ENCODE measurements at regions not wholly inside any gene's neighbourhood (a gene's known extent, or its start where the extent isn't known, plus 50 kb on each side); places are given as distances from the start of the nearest gene placed in this dataset.

DNA sequence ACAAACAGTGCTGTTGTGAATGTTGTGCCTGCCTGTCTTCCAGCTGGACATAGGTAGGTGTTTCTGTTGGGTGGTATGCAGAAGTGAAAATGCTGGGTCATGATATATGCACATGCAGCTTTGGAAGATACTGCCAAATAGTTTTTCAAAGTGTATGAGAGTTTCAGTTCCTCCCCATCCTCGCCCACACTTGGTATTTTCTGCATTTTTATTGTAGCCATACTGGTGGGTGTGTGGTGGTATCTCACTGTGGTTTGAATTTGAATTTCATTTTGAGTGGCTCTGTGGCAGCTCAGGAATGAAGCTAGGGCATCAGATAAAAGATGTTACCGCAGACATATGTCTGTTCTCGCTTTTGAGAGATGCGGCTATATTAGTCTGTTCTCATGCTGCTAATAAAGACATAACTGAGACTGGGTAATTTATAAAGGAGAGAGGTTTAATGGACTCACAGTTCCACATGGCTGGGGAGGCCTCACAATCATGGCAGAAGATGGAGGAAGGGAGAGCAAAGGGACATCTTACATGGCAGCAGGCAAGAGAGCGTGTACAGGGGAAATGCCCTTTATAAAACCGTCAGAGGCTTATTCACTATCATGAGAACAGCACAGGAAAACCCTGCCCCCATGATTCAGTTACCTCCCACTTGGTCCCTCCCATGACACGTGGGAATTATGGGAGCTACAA is 183.1 kb downstream of the CAND1 start (continued):
- 0 out of 4 replicates have a peak, but pooled peaks of 1 of the 2 experiments have one; percentile 19 for TF ChIP-seq SRF (IDR thresholded peaks at IDR 0.05; ENCODE audit: low read depth in 2 of 2, low read length in 2 of 2)
- peak; percentile 96 for TF ChIP-seq EED (IDR thresholded peaks at IDR 0.05; ENCODE audit: low read depth)
- no peak for TF ChIP-seq POLR2AphosphoS2 (IDR thresholded peaks at IDR 0.05; ENCODE audit: low read depth, low read length)
- peak; percentile 51; the same call in 1 of the 2 replicates for TF ChIP-seq YY1 (IDR thresholded peaks at IDR 0.05; ENCODE audit: low read depth, low read length)
- TF ChIP-seq EP300 (IDR thresholded peaks at IDR 0.05; ENCODE audit: borderline replicate concordance in 1 of 2, control insufficient read depth in 1 of 2, low read depth in 2 of 2, low read length in 2 of 2) = peak; percentile 57 to 84; a peak in 3 of 4 replicates
- no peak for TF ChIP-seq HCFC1 (IDR thresholded peaks at IDR 0.05; ENCODE audit: low read length)
- TF ChIP-seq MTA3 (IDR thresholded peaks at IDR 0.05; ENCODE audit: borderline replicate concordance, low read length) = peak; percentile 99
- TF ChIP-seq, protein P1, sequence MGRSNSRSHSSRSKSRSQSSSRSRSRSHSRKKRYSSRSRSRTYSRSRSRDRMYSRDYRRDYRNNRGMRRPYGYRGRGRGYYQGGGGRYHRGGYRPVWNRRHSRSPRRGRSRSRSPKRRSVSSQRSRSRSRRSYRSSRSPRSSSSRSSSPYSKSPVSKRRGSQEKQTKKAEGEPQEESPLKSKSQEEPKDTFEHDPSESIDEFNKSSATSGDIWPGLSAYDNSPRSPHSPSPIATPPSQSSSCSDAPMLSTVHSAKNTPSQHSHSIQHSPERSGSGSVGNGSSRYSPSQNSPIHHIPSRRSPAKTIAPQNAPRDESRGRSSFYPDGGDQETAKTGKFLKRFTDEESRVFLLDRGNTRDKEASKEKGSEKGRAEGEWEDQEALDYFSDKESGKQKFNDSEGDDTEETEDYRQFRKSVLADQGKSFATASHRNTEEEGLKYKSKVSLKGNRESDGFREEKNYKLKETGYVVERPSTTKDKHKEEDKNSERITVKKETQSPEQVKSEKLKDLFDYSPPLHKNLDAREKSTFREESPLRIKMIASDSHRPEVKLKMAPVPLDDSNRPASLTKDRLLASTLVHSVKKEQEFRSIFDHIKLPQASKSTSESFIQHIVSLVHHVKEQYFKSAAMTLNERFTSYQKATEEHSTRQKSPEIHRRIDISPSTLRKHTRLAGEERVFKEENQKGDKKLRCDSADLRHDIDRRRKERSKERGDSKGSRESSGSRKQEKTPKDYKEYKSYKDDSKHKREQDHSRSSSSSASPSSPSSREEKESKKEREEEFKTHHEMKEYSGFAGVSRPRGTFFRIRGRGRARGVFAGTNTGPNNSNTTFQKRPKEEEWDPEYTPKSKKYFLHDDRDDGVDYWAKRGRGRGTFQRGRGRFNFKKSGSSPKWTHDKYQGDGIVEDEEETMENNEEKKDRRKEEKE (IDR thresholded peaks at IDR 0.05) = no peak
- no peak for TF ChIP-seq RB1 (IDR thresholded peaks at IDR 0.05; ENCODE audit: borderline replicate concordance)
- TF ChIP-seq, protein P2, sequence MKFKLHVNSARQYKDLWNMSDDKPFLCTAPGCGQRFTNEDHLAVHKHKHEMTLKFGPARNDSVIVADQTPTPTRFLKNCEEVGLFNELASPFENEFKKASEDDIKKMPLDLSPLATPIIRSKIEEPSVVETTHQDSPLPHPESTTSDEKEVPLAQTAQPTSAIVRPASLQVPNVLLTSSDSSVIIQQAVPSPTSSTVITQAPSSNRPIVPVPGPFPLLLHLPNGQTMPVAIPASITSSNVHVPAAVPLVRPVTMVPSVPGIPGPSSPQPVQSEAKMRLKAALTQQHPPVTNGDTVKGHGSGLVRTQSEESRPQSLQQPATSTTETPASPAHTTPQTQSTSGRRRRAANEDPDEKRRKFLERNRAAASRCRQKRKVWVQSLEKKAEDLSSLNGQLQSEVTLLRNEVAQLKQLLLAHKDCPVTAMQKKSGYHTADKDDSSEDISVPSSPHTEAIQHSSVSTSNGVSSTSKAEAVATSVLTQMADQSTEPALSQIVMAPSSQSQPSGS (IDR thresholded peaks at IDR 0.05; ENCODE audit: low read length) = peak; percentile 97
- no peak for TF ChIP-seq RFX5 (IDR thresholded peaks at IDR 0.05; ENCODE audit: low read depth, low read length)
- no peak for TF ChIP-seq KDM1A (IDR thresholded peaks at IDR 0.05; ENCODE audit: borderline replicate concordance)
- TF ChIP-seq CBX5 (IDR thresholded peaks at IDR 0.05; ENCODE audit: low read depth) = peak; percentile 100
- TF ChIP-seq, protein P3, sequence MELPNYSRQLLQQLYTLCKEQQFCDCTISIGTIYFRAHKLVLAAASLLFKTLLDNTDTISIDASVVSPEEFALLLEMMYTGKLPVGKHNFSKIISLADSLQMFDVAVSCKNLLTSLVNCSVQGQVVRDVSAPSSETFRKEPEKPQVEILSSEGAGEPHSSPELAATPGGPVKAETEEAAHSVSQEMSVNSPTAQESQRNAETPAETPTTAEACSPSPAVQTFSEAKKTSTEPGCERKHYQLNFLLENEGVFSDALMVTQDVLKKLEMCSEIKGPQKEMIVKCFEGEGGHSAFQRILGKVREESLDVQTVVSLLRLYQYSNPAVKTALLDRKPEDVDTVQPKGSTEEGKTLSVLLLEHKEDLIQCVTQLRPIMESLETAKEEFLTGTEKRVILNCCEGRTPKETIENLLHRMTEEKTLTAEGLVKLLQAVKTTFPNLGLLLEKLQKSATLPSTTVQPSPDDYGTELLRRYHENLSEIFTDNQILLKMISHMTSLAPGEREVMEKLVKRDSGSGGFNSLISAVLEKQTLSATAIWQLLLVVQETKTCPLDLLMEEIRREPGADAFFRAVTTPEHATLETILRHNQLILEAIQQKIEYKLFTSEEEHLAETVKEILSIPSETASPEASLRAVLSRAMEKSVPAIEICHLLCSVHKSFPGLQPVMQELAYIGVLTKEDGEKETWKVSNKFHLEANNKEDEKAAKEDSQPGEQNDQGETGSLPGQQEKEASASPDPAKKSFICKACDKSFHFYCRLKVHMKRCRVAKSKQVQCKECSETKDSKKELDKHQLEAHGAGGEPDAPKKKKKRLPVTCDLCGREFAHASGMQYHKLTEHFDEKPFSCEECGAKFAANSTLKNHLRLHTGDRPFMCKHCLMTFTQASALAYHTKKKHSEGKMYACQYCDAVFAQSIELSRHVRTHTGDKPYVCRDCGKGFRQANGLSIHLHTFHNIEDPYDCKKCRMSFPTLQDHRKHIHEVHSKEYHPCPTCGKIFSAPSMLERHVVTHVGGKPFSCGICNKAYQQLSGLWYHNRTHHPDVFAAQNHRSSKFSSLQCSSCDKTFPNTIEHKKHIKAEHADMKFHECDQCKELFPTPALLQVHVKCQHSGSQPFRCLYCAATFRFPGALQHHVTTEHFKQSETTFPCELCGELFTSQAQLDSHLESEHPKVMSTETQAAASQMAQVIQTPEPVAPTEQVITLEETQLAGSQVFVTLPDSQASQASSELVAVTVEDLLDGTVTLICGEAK (IDR thresholded peaks at IDR 0.05; ENCODE audit: borderline replicate concordance) = peak; percentile 53
- TF ChIP-seq RCOR1 (conservative IDR thresholded peaks at IDR 0.05; ENCODE audit: low read depth, low read length) = no peak
- TF ChIP-seq, protein P4, sequence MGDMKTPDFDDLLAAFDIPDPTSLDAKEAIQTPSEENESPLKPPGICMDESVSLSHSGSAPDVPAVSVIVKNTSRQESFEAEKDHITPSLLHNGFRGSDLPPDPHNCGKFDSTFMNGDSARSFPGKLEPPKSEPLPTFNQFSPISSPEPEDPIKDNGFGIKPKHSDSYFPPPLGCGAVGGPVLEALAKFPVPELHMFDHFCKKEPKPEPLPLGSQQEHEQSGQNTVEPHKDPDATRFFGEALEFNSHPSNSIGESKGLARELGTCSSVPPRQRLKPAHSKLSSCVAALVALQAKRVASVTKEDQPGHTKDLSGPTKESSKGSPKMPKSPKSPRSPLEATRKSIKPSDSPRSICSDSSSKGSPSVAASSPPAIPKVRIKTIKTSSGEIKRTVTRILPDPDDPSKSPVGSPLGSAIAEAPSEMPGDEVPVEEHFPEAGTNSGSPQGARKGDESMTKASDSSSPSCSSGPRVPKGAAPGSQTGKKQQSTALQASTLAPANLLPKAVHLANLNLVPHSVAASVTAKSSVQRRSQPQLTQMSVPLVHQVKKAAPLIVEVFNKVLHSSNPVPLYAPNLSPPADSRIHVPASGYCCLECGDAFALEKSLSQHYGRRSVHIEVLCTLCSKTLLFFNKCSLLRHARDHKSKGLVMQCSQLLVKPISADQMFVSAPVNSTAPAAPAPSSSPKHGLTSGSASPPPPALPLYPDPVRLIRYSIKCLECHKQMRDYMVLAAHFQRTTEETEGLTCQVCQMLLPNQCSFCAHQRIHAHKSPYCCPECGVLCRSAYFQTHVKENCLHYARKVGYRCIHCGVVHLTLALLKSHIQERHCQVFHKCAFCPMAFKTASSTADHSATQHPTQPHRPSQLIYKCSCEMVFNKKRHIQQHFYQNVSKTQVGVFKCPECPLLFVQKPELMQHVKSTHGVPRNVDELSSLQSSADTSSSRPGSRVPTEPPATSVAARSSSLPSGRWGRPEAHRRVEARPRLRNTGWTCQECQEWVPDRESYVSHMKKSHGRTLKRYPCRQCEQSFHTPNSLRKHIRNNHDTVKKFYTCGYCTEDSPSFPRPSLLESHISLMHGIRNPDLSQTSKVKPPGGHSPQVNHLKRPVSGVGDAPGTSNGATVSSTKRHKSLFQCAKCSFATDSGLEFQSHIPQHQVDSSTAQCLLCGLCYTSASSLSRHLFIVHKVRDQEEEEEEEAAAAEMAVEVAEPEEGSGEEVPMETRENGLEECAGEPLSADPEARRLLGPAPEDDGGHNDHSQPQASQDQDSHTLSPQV (IDR thresholded peaks at IDR 0.05) = no peak
- TF ChIP-seq MYB (IDR thresholded peaks at IDR 0.05; ENCODE audit: borderline replicate concordance, low read depth, low read length) = no peak

All from GM12878 (cell line).